ENCODE measurements at regions not wholly inside any gene's neighbourhood (a gene's known extent, or its start where the extent isn't known, plus 50 kb on each side); places are given as distances from the start of the nearest gene placed in this dataset.

- TF ChIP-seq ZSCAN23 (tag by site-specific recombination; IDR thresholded peaks at IDR 0.05) (no peak), CTCF (tag by site-specific recombination; IDR thresholded peaks at IDR 0.05) (no peak), ZNF677 (tag by site-specific recombination; IDR thresholded peaks at IDR 0.05) (no peak), ZNF114 (tag by site-specific recombination; IDR thresholded peaks at IDR 0.05) (no peak), ZNF280D (tag by site-specific recombination; IDR thresholded peaks at IDR 0.05) (no peak), KLF1 (tag by site-specific recombination; IDR thresholded peaks at IDR 0.05) (no peak)
These were observed 770.9 kb upstream of the TPTE start for GRCh38 chr21:9750341-9751086.
